HG02981 (cell line): ENCODE measurements at regions not wholly inside any gene's neighbourhood (a gene's known extent, or its start where the extent isn't known, plus 50 kb on each side); places are given as distances from the start of the nearest gene placed in this dataset.

Experiments used
- ATAC-seq: cut with Tn5 transposase; IDR thresholded peaks from one replicate; pipeline ENCODE4 v1.9.1; 2021; ENCODE audit warnings: mild to moderate bottlenecking, moderate library complexity; ENCODE audit not compliant: unreplicated experiment

GRCh38 chr17:33511670-33512069 is 218.6 kb upstream of the ASIC2 start:
- no peak for ATAC-seq

- no peak for ATAC-seq
These were observed 219.0 kb upstream of the ASIC2 start for GRCh38 chr17:33512113-33512512.

GRCh38 chr17:33513769-33514168 is 220.7 kb upstream of the ASIC2 start:
- ATAC-seq = no peak

GRCh38 chr17:33514369-33514768 is 221.3 kb upstream of the ASIC2 start:
- ATAC-seq = no peak

- no peak for ATAC-seq
These were observed 222.9 kb upstream of the ASIC2 start for GRCh38 chr17:33515974-33516373.

- no peak for ATAC-seq
These were observed 223.6 kb upstream of the ASIC2 start for GRCh38 chr17:33516645-33517044.

- no peak for ATAC-seq
These were observed 224.7 kb upstream of the ASIC2 start for GRCh38 chr17:33517746-33518145.

GRCh38 chr17:33519692-33520091 is 226.6 kb upstream of the ASIC2 start:
- ATAC-seq = no peak

GRCh38 chr17:33520426-33521330 is 227.6 kb upstream of the ASIC2 start:
- ATAC-seq = no peak

- no peak for ATAC-seq
These were observed 228.7 kb upstream of the ASIC2 start for GRCh38 chr17:33521784-33522183.

GRCh38 chr17:33522623-33523022 is 229.5 kb upstream of the ASIC2 start:
- ATAC-seq = no peak

- ATAC-seq = no peak
These were observed 230.5 kb upstream of the ASIC2 start for GRCh38 chr17:33523577-33523981.

- no peak for ATAC-seq
These were observed 232.1 kb upstream of the ASIC2 start for GRCh38 chr17:33525186-33525585.

GRCh38 chr17:33526717-33527116 is 233.6 kb upstream of the ASIC2 start:
- no peak for ATAC-seq

- ATAC-seq = no peak
These were observed 234.2 kb upstream of the ASIC2 start for GRCh38 chr17:33527290-33527689.

- no peak for ATAC-seq
These were observed 235.8 kb upstream of the ASIC2 start for GRCh38 chr17:33528846-33529245.

- no peak for ATAC-seq
These were observed 236.7 kb upstream of the ASIC2 start for GRCh38 chr17:33529816-33530215.

- no peak for ATAC-seq
These were observed 238.2 kb upstream of the ASIC2 start for GRCh38 chr17:33531311-33531710.

GRCh38 chr17:33534087-33534486 is 241.0 kb upstream of the ASIC2 start:
- ATAC-seq = no peak

- ATAC-seq = no peak
These were observed 252.0 kb upstream of the ASIC2 start for GRCh38 chr17:33545124-33545523.

- no peak for ATAC-seq
These were observed 257.2 kb upstream of the ASIC2 start for GRCh38 chr17:33550261-33550660.

GRCh38 chr17:33551075-33551474 is 258.0 kb upstream of the ASIC2 start:
- ATAC-seq = no peak

- ATAC-seq = no peak
These were observed 258.8 kb upstream of the ASIC2 start for GRCh38 chr17:33551911-33552310.
